HepG2 (cell line): ENCODE measurements at regions not wholly inside any gene's neighbourhood (a gene's known extent, or its start where the extent isn't known, plus 50 kb on each side); places are given as distances from the start of the nearest gene placed in this dataset.
A peak's percentile ranks its signal among the peaks of the same experiment; 100 is the strongest.

Experiments
- DR1 ChIP-seq: sonication (generic); formaldehyde crosslinking; IDR thresholded peaks from 2 replicates; pipeline ENCODE4 v1.8.0; 2021; ENCODE audit warnings: mild to moderate bottlenecking, missing genetic modification reagents, inconsistent platforms
- HCFC1 ChIP-seq: fragments of 150-350 bp; IDR thresholded peaks from 2 replicates; pipeline ENCODE4 v1.6.1; 2014; ENCODE audit warnings: low read depth, low read length
- SAFB2 ChIP-seq: sonication (generic); formaldehyde crosslinking; IDR thresholded peaks from 2 replicates; pipeline ENCODE4 v1.5.1; 2020; ENCODE audit warnings: missing genetic modification reagents, low read depth, mild to moderate bottlenecking, borderline replicate concordance
- SRF ChIP-seq: IDR thresholded peaks from 2 replicates; pipeline ENCODE4 v1.6.1; 2011; ENCODE audit warnings: mild to moderate bottlenecking, low read depth, low read length, moderate library complexity
- ZBTB38 ChIP-seq: sonication (generic); formaldehyde crosslinking; IDR thresholded peaks from 2 replicates; pipeline ENCODE4 v1.5.1; 2020; ENCODE audit warnings: mild to moderate bottlenecking, missing genetic modification reagents
- ZNF383 ChIP-seq: sonication (generic); formaldehyde crosslinking; IDR thresholded peaks from 2 replicates; pipeline ENCODE4 v1.4.0; 2020; ENCODE audit warnings: missing genetic modification reagents, mild to moderate bottlenecking, borderline replicate concordance
- TF ChIP-seq, protein P1 (sequence below), 2 experiments: sonication (generic) in 1 of 2; formaldehyde crosslinking in 1 of 2; IDR thresholded peaks; 2 replicates each; pipeline versions ENCODE4 v1.4.0 to v1.6.1; 2016 to 2020; ENCODE audit warnings: borderline replicate concordance in 1 of 2, low read depth in 1 of 2, mild to moderate bottlenecking in 1 of 2, missing genetic modification reagents in 1 of 2
- TF ChIP-seq, protein P2 (sequence below): sonication (generic); formaldehyde crosslinking; IDR thresholded peaks from 2 replicates; pipeline ENCODE4 v1.9.0; 2022; ENCODE audit warnings: missing genetic modification reagents, mild to moderate bottlenecking, borderline replicate concordance
- TF ChIP-seq, protein P3 (sequence below): sonication (generic); formaldehyde crosslinking; IDR thresholded peaks from 2 replicates; pipeline ENCODE4 v1.4.0; 2020; ENCODE audit warnings: mild to moderate bottlenecking, missing genetic modification reagents
- TF ChIP-seq, protein P4 (sequence below): sonication (generic); formaldehyde crosslinking; IDR thresholded peaks from 2 replicates; pipeline ENCODE4 v1.8.0; 2022; ENCODE audit warnings: missing genetic modification reagents, mild to moderate bottlenecking, moderate library complexity, borderline replicate concordance
- TF ChIP-seq, protein P5 (sequence below): sonication (generic); formaldehyde crosslinking; IDR thresholded peaks from 2 replicates; pipeline ENCODE4 v1.4.0; 2020; ENCODE audit warnings: low read depth, mild to moderate bottlenecking, missing genetic modification reagents
- TF ChIP-seq, protein P6 (sequence below): sonication (generic); formaldehyde crosslinking; IDR thresholded peaks from 2 replicates; pipeline ENCODE4 v1.4.0; 2020; ENCODE audit warnings: missing genetic modification reagents

DNA sequence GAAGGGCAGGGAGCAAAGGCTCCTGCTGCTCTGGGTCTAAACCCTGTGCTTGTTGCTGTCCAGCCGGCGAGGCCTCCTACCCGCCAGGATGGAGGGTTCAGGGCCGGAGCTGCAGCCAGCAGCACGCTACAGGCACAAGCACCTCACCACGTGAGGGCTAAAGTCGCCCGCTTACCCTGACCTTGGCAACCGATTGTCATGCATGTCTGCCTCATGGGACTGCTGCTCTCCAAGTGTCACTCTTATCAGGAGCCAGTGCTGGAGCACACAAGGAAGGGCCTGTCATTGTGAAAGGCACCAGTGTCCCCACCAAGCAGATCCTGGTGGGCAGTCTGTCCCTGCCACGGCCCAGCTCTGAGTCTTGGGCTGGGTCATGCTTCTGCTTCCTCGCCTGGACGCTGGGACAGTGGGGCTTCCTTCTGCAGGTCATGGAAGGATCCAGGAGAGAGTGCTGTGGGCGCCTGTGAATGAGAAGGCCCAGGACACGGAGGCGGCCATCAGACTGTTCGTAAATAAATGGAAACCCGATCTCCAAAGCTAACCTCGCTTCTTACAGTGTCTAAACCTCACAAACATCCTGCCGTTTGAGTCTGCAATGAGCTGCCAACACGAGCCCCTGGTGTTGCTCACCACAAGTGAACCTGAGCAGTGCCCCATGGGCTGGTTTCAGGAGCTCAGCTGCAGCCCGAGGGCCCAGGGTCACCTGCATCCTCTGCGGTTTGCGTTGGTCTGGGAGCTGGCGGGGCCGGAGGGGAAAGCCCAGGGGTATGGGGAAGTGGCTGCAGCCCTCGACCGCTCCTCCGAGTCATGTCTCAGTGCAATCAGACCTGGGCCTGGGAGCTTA is 58.2 kb upstream of the RXRA start (continued):
- TF ChIP-seq, protein P1, sequence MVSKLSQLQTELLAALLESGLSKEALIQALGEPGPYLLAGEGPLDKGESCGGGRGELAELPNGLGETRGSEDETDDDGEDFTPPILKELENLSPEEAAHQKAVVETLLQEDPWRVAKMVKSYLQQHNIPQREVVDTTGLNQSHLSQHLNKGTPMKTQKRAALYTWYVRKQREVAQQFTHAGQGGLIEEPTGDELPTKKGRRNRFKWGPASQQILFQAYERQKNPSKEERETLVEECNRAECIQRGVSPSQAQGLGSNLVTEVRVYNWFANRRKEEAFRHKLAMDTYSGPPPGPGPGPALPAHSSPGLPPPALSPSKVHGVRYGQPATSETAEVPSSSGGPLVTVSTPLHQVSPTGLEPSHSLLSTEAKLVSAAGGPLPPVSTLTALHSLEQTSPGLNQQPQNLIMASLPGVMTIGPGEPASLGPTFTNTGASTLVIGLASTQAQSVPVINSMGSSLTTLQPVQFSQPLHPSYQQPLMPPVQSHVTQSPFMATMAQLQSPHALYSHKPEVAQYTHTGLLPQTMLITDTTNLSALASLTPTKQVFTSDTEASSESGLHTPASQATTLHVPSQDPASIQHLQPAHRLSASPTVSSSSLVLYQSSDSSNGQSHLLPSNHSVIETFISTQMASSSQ (IDR thresholded peaks at IDR 0.05; ENCODE audit: low read depth) = no peak
- TF ChIP-seq, protein P1 (CRISPR knock-in tag; IDR thresholded peaks at IDR 0.05; ENCODE audit: borderline replicate concordance) = no peak
- TF ChIP-seq, protein P2, sequence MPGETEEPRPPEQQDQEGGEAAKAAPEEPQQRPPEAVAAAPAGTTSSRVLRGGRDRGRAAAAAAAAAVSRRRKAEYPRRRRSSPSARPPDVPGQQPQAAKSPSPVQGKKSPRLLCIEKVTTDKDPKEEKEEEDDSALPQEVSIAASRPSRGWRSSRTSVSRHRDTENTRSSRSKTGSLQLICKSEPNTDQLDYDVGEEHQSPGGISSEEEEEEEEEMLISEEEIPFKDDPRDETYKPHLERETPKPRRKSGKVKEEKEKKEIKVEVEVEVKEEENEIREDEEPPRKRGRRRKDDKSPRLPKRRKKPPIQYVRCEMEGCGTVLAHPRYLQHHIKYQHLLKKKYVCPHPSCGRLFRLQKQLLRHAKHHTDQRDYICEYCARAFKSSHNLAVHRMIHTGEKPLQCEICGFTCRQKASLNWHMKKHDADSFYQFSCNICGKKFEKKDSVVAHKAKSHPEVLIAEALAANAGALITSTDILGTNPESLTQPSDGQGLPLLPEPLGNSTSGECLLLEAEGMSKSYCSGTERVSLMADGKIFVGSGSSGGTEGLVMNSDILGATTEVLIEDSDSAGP (CRISPR knock-in tag) = peak; percentile 38; the same call in 1 of the 2 replicates
- TF ChIP-seq DR1 (CRISPR knock-in tag) (no peak), ZBTB38 (CRISPR knock-in tag) (no peak), HCFC1 (no peak), ZNF383 (CRISPR knock-in tag) (no peak), SAFB2 (CRISPR knock-in tag) (no peak), SRF (no peak)
- TF ChIP-seq, protein P3, sequence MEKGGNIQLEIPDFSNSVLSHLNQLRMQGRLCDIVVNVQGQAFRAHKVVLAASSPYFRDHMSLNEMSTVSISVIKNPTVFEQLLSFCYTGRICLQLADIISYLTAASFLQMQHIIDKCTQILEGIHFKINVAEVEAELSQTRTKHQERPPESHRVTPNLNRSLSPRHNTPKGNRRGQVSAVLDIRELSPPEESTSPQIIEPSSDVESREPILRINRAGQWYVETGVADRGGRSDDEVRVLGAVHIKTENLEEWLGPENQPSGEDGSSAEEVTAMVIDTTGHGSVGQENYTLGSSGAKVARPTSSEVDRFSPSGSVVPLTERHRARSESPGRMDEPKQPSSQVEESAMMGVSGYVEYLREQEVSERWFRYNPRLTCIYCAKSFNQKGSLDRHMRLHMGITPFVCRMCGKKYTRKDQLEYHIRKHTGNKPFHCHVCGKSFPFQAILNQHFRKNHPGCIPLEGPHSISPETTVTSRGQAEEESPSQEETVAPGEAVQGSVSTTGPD (CRISPR knock-in tag) = no peak
- TF ChIP-seq, protein P4, sequence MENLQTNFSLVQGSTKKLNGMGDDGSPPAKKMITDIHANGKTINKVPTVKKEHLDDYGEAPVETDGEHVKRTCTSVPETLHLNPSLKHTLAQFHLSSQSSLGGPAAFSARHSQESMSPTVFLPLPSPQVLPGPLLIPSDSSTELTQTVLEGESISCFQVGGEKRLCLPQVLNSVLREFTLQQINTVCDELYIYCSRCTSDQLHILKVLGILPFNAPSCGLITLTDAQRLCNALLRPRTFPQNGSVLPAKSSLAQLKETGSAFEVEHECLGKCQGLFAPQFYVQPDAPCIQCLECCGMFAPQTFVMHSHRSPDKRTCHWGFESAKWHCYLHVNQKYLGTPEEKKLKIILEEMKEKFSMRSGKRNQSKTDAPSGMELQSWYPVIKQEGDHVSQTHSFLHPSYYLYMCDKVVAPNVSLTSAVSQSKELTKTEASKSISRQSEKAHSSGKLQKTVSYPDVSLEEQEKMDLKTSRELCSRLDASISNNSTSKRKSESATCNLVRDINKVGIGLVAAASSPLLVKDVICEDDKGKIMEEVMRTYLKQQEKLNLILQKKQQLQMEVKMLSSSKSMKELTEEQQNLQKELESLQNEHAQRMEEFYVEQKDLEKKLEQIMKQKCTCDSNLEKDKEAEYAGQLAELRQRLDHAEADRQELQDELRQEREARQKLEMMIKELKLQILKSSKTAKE (CRISPR knock-in tag) = no peak
- TF ChIP-seq, protein P5, sequence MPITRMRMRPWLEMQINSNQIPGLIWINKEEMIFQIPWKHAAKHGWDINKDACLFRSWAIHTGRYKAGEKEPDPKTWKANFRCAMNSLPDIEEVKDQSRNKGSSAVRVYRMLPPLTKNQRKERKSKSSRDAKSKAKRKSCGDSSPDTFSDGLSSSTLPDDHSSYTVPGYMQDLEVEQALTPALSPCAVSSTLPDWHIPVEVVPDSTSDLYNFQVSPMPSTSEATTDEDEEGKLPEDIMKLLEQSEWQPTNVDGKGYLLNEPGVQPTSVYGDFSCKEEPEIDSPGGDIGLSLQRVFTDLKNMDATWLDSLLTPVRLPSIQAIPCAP (CRISPR knock-in tag) = no peak
- TF ChIP-seq, protein P6, sequence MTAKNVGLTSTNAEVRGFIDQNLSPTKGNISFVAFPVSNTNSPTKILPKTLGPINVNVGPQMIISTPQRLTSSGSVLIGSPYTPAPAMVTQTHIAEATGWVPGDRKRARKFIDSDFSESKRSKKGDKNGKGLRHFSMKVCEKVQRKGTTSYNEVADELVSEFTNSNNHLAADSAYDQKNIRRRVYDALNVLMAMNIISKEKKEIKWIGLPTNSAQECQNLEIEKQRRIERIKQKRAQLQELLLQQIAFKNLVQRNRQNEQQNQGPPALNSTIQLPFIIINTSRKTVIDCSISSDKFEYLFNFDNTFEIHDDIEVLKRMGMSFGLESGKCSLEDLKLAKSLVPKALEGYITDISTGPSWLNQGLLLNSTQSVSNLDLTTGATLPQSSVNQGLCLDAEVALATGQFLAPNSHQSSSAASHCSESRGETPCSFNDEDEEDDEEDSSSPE (CRISPR knock-in tag) = peak; percentile 4; the same call in 1 of the 2 replicates
